Glomerular visceral epithelial cell (primary cell): ENCODE measurements at regions not wholly inside any gene's neighbourhood (a gene's known extent, or its start where the extent isn't known, plus 50 kb on each side); places are given as distances from the start of the nearest gene placed in this dataset.

ENCODE experiments used
- DNase-seq: peaks from one replicate; pipeline ENCODE4 v3.0.0-alpha.2; 2016; ENCODE audit errors: extremely low spot score

- no peak for DNase-seq
Observed at GRCh38 chr18:24561369-24561965, 101.0 kb downstream of the HRH4 start.

DNA sequence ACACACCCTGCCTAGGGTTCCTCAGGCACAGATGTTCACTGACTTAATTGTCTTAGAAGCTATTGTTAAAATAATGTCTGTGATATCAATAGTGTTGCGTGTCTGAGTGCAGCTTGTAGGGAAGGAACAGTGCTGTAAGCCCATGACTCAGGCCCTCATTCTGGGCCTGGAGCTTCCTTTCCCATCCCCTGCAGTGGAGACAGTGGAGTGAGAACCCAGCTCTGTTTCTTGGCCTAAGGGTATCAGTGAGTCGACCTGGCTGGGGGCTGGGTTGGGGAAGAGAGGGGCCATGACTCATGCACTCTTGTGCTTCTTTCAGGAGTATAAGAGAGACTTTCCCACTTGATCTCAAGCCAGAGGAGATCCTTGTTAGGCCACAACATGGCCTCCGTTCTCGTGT is 106.8 kb downstream of the HRH4 start:
- DNase-seq, result no peak

DNA sequence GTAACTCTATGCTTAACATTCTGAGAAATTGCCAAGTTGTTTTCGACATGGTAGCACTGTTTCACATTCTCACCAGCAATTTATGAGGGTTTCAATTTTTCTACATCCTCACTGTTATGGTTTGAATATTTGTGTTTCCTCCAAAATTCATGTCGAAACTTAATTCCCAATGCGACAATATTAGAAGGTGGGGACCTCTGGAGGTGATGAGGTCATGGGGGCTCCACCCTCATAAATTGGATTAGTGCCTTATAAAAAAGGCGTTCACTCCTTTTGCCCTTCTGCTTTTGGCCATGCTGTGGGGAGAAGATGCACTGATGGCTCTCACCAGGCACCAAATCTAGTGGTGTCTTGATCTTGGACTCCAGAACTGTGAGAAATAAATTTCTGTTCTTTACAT is 110.3 kb downstream of the HRH4 start:
- no peak for DNase-seq

DNA sequence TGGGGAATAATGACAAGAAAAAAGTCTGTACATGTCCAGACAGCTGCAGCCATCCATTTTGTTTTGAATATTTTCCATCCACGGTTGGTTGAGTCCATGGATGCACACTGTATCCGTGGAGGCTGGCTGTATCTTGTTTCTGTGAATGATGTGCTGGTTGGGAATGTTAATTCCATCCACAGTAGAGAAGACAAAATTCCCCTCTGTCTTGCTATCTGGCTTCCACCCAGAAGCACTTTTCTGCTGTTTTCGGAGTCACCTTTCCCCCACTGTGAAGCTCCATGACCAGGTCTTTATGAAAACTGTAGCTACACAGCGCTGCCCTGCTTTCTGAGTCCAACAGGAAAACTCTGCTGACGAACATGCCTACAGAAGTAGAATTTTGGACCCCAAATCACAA is 122.3 kb downstream of the HRH4 start:
- no peak for DNase-seq

GRCh38 chr18:24584205-24584604 is 123.8 kb downstream of the HRH4 start:
- DNase-seq, result no peak

- no peak for DNase-seq
Observed at GRCh38 chr18:24584813-24585212, 124.4 kb downstream of the HRH4 start.

GRCh38 chr18:24585996-24586566 is 125.6 kb downstream of the HRH4 start:
- DNase-seq, result no peak

DNA sequence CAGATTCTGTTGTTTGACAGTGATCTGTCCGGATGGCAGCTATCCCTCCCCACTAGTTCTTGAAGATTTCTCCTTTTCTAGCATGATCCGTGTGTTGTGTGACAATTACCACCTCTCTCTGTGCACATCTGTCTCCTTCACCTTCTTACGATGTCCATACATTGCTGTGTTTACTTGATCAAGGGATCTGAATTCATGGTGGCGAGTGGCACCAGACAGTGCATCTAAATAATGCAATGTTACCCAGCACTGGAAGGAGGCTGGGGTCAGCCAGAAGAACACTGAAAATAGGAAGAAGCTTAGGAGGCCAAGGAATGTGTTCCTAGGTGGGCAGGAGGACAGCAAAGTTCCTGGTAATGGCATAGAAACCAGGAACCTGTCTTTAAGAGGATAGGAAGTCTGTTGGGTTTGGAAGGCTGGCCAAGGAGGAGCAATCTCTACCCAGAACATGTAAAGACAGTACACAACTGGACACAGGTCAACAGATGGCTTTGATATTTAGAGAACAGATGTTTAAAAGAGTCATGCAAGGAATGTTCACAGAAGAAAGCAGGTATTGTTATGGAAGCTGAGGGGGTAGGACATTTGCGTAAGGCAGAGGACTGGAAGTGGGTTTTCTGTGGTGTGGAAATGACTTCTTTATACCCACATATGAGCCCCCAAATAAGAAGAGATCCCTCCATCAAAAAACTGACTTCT is 126.4 kb downstream of the HRH4 start:
- no peak for DNase-seq

DNA sequence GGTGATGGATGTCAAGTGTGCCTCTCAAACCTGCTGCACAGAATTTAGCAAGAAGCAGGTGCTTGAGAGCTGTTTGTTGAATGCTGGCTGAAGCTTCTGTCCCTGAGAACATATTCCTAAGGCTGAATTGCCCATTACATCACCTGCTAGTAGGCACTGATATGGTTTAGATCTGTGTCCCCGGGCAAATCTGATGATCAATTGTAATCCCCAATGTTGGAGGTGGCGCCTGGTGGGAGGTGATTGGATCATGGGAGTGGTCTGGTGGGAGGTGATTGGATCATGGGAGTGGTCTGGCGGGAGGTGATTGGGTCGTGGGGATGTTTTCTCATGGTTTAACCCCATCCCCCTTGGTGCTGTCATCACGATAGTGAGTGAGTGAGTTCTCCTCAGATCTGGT is 128.0 kb downstream of the HRH4 start:
- no peak for DNase-seq

- no peak for DNase-seq
Observed at GRCh38 chr18:24590946-24591345, 130.5 kb downstream of the HRH4 start.

- DNase-seq, result no peak
Observed at GRCh38 chr18:24593401-24593800, 133.0 kb downstream of the HRH4 start.

DNA sequence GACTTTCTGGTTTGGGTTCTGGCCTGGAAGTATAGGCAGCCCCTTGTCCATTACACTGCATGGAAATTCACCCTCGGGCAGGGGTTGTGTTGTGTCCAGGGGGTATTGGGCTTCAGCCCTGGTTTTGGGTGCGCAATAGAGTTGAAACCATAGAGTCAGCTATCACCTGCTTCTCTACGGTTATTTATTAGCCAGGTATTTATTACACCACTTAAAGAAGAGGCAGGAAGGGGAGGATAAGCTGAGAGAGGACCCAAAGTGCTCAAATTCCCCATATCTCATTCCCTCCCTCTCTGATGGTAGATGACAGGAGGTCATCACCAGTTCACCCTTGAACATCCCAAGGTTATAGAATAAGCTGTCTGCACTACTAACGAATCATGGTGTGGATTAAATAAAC is 133.4 kb downstream of the HRH4 start:
- DNase-seq, result no peak

DNA sequence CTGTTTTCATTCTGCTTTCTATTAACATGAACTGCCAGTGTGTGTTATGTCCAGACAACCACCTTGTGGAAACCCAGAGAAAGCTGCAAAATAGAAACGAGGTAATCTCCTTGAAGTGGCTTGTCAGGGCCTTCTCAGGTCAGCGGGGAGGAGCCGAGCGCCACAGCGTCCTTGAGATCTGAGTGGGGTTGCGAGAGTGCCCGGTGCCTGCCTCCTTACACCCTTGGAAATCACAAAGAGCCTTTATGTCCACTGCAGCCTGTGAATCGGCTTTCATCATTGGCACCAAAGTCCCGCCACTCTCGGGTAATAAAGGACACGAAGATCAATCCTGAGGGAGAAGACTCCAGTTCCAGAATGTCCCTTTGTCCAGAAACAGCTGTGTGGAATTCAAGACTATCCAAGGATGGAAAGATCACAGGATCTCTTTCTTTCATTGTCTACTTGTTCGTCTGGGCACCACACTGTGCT is 135.2 kb downstream of the HRH4 start:
- DNase-seq, result no peak

DNA sequence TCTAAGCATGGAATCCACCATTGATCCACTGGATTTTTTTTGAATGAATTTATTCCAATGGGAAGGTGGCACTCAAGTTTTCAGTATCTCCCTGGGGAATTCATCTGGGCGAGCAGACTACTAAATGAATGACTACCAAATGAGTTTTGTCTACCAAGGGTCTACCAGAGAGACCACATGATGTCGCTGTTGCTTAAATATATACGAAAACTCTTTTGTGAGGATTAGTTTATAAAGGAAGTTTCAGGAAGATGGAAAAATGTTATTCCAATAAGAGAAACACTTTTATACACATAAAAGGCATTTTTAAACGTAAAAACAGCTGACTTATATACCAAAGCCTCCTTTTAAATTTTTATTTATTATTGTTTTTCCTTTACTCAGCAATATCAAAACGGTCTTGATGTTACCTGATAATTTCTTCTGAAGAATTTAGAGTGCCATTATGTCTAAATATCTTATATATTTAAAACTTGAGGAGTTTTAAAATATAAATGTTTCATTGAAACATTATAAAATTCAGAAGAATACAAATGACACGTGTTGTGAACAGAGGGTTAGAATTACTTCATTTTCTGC is 139.7 kb downstream of the HRH4 start:
- DNase-seq, result peak; percentile 39

GRCh38 chr18:24601585-24601984 is 141.1 kb downstream of the HRH4 start:
- no peak for DNase-seq

DNA sequence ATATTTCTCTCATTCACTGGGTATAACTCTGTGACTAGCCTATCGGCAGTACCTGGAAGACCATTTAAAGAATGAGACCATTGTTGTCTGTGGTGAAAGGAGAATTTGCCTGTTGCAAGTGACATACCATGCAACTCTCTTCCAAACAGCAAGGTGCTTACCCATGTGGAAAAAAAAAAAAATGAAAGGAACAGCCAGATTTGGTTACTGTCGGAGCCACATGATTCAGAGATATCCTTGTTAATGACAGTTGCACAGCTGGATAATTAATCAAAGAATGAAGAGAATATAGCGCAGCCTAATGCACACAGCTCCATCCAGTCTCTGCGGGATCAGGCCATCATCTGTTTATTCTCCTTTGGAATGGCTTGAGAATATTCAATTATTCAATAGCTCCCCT is 141.8 kb downstream of the HRH4 start:
- DNase-seq, result no peak

- no peak for DNase-seq
Observed at GRCh38 chr18:24603151-24603550, 142.7 kb downstream of the HRH4 start.

GRCh38 chr18:24605444-24605843 is 145.0 kb downstream of the HRH4 start:
- no peak for DNase-seq

GRCh38 chr18:24609254-24609653 is 148.8 kb downstream of the HRH4 start:
- no peak for DNase-seq

GRCh38 chr18:24611075-24611474 is 150.6 kb downstream of the HRH4 start:
- DNase-seq, result no peak

GRCh38 chr18:24613896-24614640 is 153.6 kb downstream of the HRH4 start:
- DNase-seq, result no peak

DNA sequence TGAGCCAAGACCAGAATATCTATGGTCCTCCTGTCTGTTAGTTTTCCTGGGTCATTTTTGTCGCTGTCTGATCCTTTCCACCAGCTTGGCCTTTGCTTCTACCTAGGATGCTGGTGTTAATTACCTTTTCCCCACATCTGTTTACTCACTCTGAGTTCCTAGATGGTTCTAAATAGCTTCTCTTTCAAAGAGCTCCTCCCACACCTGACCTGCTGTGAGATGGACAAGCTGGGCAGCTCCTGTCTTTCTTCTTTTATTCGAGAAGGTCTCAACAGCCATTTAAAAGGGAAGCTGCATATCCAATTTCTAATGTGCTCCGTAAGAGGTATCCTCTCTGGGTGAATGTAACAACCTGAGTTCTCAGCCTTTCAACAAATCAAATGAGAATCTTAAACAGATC is 156.2 kb downstream of the HRH4 start:
- no peak for DNase-seq
